OCI-LY1 (cell line): ENCODE measurements at regions not wholly inside any gene's neighbourhood (a gene's known extent, or its start where the extent isn't known, plus 50 kb on each side); places are given as distances from the start of the nearest gene placed in this dataset.

Source experiments
- CTCF ChIP-seq: fragments of 200-600 bp; sonication (generic), shearing (Covaris generic); IDR thresholded peaks from 2 replicates; pipeline ENCODE4 v1.5.1; 2017; ENCODE audit warnings: mild to moderate bottlenecking, antibody characterized with exemption, low read length, moderate library complexity, mixed read lengths
- EZH2 ChIP-seq: fragments of 200-600 bp; sonication (generic), shearing (Covaris generic); IDR thresholded peaks from 2 replicates; pipeline ENCODE4 v1.8.0; 2017; ENCODE audit warnings: borderline replicate concordance, mixed run types, mild to moderate bottlenecking, antibody characterized with exemption, low read length, moderate library complexity, mixed read lengths

GRCh38 chr4:14607578-14607977 lies 394.7 kb upstream of the CPEB2 start:
- TF ChIP-seq CTCF (no peak), EZH2 (no peak)
